ENCODE measurements at regions not wholly inside any gene's neighbourhood (a gene's known extent, or its start where the extent isn't known, plus 50 kb on each side); places are given as distances from the start of the nearest gene placed in this dataset.

DNA sequence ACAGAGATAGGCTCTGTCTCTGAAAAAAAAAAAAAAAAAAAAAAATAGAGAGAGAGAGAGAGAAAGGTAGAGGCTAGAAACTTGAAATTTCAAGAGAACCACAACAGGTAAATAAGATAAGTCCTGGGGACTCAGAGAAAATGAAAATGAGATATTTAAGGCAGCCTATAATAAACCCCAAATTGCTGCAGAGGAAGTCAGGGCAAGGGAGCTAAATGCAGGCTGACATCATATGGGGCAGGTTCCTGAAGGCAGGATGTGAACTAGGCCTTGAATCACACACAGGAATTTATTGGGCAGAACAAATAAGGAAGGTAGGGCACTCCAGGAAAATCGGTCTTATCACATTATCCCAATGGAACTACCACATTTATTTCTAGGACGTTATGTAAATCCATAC is 54.9 kb upstream of the NUDT4 start:
- DNase-seq (ENCODE audit: extremely low spot score) = no peak
- CTCF ChIA-PET = interaction anchor here (1.0 to 1.2 kb wide), 2 partner anchors 13 to 17 kb away, joined by 3 to 4 read pairs; no protein-coding TSS in a partner anchor
- TF ChIP-seq CTCF (IDR thresholded peaks at IDR 0.05; ENCODE audit: control extremely low read depth, extremely low read depth, low read depth, missing control alignments) = no peak
- POLR2A ChIA-PET = no interaction called here

DNA sequence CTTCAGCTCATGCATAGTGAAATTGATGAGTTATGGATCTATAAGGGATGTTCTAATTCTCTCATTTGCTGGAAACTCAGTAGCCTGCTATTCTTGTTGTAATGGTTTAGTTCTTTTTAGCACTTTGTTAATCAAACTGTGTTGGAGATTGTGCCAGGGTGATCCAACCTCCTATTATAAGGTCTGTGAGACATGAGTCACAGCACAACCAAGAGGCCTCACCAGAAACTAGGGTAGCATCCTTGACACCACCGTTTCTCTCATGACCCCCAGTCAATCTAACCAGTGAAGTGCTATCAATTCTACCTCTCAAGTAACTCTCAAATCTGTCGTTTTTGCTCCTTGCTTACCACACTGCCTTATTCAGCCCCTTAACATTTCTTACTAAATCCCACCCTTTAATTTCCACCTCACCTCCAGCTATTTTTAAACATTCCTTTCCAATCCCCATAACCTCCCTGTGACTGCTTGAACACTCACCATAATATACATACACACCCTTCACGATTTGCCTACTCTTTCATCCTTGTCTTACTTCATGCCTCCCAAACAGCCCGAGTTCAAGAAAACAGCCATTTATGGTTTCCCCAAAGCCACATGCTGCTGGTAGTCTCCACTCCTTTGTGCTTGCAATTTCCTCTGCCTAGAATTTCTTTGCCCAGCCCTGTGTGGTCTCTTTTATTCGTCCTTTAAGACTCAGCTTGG is 53.9 kb upstream of the NUDT4 start:
- TF ChIP-seq CTCF (IDR thresholded peaks at IDR 0.05; ENCODE audit: control extremely low read depth, extremely low read depth, low read depth, missing control alignments) = no peak
- no peak for DNase-seq (ENCODE audit: extremely low spot score)
- ChIA-PET CTCF (interaction anchor here (1.0 to 1.3 kb wide), 2 partner anchors 14 to 31 kb away, joined by 3 read pairs; no protein-coding TSS in a partner anchor), POLR2A (no interaction called here)

DNA sequence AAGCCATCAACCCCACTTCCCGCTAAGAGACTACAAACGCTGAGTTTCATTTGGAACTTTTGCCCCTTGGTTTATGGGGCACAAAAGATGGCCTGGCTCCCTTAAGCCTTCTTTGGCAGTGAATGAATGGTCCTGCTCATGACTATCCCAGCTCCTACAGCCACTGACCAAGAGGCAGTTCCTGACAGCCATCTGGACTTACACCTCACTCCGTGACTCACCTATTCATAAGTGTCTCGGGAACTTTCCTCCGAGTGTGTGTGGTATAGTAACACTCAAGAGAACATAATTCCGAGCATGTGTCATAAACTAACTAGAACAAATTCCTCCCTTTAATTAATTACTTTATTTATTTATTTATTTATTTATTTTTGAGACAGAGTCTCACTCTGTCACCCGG is 51.9 kb upstream of the NUDT4 start:
- ChIA-PET POLR2A (no interaction called here), CTCF (no interaction called here)
- no peak for TF ChIP-seq CTCF (IDR thresholded peaks at IDR 0.05; ENCODE audit: control extremely low read depth, extremely low read depth, low read depth, missing control alignments)
- DNase-seq (ENCODE audit: extremely low spot score) = no peak

All from GM10248 (cell line).